ENCODE measurements at regions not wholly inside any gene's neighbourhood (a gene's known extent, or its start where the extent isn't known, plus 50 kb on each side); places are given as distances from the start of the nearest gene placed in this dataset.
"Not testable (repeated sequence)": the region's sequence is repeated elsewhere in the genome, so short reads cannot be mapped to it uniquely, and the experiment has no call there.

- no peak overlapping the region for H3K4me3 ChIP-seq (replicated peaks in 1 of 2; ENCODE audit: low read depth in 2 of 2, low read length in 2 of 2)
- no peak for TF ChIP-seq CTCF (IDR thresholded peaks at IDR 0.05; ENCODE audit: low read depth, low read length)
- no peak for DNase-seq (ENCODE audit: low read depth in 2 of 2)
Observed at GRCh38 chr4:8721621-8722020, 129.1 kb downstream of the CPZ start.

- DNase-seq (ENCODE audit: low read depth in 2 of 2), result no peak
- H3K4me3 ChIP-seq (replicated peaks in 1 of 2; ENCODE audit: low read depth in 2 of 2, low read length in 2 of 2), result no peak overlapping the region
- no peak for TF ChIP-seq CTCF (IDR thresholded peaks at IDR 0.05; ENCODE audit: low read depth, low read length)
Observed at GRCh38 chr4:8719421-8719820, 126.9 kb downstream of the CPZ start.

GRCh38 chr4:8717470-8717869, 124.9 kb downstream of the CPZ start:
- H3K4me3 ChIP-seq (replicated peaks in 1 of 2; ENCODE audit: low read depth in 2 of 2, low read length in 2 of 2); DNase-seq (ENCODE audit: low read depth in 2 of 2): not testable (repeated sequence)

GRCh38 chr4:8710946-8711345, 118.4 kb downstream of the CPZ start:
- no peak overlapping the region for H3K4me3 ChIP-seq (replicated peaks in 1 of 2; ENCODE audit: low read depth in 2 of 2, low read length in 2 of 2)
- no peak for DNase-seq (ENCODE audit: low read depth in 2 of 2)
- no peak for TF ChIP-seq CTCF (IDR thresholded peaks at IDR 0.05; ENCODE audit: low read depth, low read length)

- H3K4me3 ChIP-seq (replicated peaks in 1 of 2; ENCODE audit: low read depth in 2 of 2, low read length in 2 of 2), result no peak overlapping the region
- DNase-seq (ENCODE audit: low read depth in 2 of 2), result no peak
- no peak for TF ChIP-seq CTCF (IDR thresholded peaks at IDR 0.05; ENCODE audit: low read depth, low read length)
Observed at GRCh38 chr4:8710416-8710815, 117.9 kb downstream of the CPZ start.

GRCh38 chr4:8709729-8710360, 117.3 kb downstream of the CPZ start:
- DNase-seq (ENCODE audit: low read depth in 2 of 2), result no peak
- no peak for TF ChIP-seq CTCF (IDR thresholded peaks at IDR 0.05; ENCODE audit: low read depth, low read length)
- H3K4me3 ChIP-seq (replicated peaks in 1 of 2; ENCODE audit: low read depth in 2 of 2, low read length in 2 of 2), result no peak overlapping the region

GRCh38 chr4:8709050-8709728, 116.6 kb downstream of the CPZ start:
- DNase-seq (ENCODE audit: low read depth in 2 of 2), result no peak
- no peak overlapping the region for H3K4me3 ChIP-seq (replicated peaks in 1 of 2; ENCODE audit: low read depth in 2 of 2, low read length in 2 of 2)
- TF ChIP-seq CTCF (IDR thresholded peaks at IDR 0.05; ENCODE audit: low read depth, low read length), result no peak

Data from cardiac fibroblast (primary cell).